H7 (cell line): ENCODE measurements at regions not wholly inside any gene's neighbourhood (a gene's known extent, or its start where the extent isn't known, plus 50 kb on each side); places are given as distances from the start of the nearest gene placed in this dataset.

ENCODE experiments used
- DNase-seq: peaks from one replicate; pipeline ENCODE4 v3.0.0; 2012
- H3K27me3 ChIP-seq: 2 replicates; pipeline ENCODE4 v1.6.0; 2011; ENCODE audit warnings: mild to moderate bottlenecking, low read length; ENCODE audit not compliant: control insufficient read depth, insufficient read depth
- H3K36me3 ChIP-seq: replicated peaks from 2 replicates; pipeline ENCODE4 v1.5.1; 2011; ENCODE audit warnings: low read length; ENCODE audit not compliant: control insufficient read depth, insufficient read depth
- H3K4me3 ChIP-seq: 2 replicates; pipeline ENCODE4 v1.5.1; 2011; ENCODE audit warnings: low read depth, mild to moderate bottlenecking, control low read depth, low read length, moderate library complexity; ENCODE audit not compliant: insufficient read depth

DNA sequence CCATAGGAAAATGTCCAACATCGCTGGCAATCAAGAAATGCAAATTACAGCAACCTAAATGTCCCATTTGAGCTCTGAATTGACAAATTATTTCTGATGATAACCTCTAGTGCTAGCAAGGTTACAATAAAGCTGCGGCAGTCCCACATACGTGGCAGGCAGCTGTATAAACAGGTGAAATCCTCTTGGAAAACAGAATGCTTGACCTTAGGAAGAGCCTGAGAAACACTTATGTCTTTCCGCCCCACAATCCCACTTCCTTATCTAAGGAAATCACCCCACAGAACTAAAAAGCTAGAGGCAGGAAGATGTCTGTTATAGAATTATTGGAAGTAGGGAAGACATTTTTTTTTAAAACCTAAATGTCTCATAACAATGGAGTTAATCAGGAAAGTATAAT lies 154.3 kb downstream of the KATNIP start:
- H3K36me3 ChIP-seq: no peaks in the 10 kb centered on the region
- H3K27me3 ChIP-seq: no peaks in the 10 kb centered on the region
- no peak for DNase-seq
- H3K4me3 ChIP-seq: no peak overlapping the region

DNA sequence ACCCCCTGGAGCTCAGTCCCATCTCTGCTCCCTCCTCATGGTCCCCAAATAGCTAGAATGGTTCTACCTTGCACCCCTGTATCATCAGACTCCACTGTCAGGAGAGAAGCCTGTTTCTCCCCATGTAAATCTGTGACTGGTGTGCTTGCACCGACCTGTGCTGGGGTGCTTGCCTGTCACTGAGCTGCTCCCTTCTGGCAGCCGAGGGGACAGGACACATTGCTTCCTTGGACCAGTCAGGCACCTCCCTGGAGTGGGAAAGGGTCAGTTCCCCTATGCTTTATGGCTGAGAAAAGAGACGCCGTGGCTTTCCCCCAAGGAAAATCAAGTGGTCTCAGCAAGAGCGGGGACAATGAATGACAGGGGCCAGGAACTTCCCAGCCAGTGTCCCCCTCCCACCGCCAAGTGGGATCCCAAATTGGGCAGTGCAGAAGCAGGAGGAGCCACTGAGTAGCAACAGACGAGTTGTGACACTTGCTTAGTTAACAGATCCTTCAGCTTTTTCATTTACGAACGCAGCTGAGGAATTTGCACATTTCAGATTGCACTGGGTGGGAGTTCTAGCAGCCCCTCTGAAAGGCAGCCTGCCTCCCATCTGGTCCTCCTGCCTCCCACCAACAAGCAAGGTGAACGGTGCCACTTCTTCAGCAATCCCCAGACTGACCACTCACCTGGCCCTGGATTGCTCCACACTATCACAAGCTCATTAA lies 156.4 kb downstream of the KATNIP start:
- Histone ChIP-seq H3K36me3 (no peaks in the 10 kb centered on the region), H3K4me3 (no peak overlapping the region), H3K27me3 (no peaks in the 10 kb centered on the region)
- DNase-seq: no peak

DNA sequence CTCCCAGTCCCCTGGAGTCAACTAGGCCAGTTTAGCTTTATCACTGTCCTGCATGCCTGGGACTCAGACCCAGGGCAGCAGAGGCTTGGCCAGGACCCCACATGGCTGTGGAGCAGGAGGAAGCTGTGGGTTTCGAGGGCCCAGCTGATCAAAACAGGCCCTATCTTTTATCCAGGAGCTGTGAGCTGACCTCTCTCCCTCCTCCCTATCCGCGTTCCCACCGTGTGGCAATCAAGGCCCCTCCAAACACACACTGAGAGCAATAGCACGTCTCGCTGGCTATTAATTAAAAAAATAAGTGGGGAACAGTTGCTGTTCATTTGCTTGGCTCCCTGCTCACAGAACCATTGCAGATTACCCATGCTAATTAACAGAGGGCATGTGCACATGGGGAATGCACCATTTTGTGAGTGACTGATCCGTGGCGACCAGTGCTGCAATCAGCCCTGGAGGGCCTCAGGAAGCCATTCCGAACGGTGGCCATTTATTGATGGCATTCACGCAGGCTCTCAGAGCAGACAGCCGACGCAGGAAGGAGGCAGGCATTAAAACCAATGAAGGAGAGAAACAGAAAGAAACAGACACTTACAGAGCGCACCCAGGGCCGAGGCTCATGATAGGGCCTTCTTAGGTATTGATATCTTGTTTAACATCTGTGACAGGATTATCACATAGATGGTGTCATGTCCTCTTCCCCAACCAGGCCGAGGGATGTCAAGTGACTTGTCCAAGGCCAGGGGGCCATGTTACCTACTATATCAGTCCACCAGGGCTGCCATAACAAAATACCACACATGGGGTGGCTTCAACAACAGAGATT lies 157.1 kb downstream of the KATNIP start:
- Histone ChIP-seq H3K27me3 (no peaks in the 10 kb centered on the region), H3K36me3 (no peaks in the 10 kb centered on the region), H3K4me3 (no peak overlapping the region)
- no peak for DNase-seq

DNA sequence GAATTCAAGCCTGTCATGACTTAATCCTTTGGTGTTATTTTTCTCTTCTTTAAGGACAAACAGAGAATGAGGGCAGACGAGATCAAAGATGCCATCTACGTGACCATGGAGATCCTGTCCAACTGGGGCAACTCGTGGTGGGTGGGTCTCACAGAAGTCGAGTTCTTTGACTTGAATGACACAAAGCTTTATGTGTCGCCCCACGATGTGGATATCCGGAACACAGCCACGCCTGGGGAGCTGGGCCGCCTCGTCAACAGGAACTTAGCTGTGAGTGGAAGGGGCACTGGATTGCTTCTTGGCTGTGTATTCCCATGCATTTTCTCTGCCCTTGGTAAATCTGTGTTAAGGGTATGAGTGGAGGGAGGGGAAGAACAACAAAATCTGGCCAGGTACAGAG lies 158.7 kb downstream of the KATNIP start:
- no peak for DNase-seq
- H3K27me3 ChIP-seq: no peaks in the 10 kb centered on the region
- H3K4me3 ChIP-seq: no peak overlapping the region
- no peaks in the 10 kb centered on the region for H3K36me3 ChIP-seq

DNA sequence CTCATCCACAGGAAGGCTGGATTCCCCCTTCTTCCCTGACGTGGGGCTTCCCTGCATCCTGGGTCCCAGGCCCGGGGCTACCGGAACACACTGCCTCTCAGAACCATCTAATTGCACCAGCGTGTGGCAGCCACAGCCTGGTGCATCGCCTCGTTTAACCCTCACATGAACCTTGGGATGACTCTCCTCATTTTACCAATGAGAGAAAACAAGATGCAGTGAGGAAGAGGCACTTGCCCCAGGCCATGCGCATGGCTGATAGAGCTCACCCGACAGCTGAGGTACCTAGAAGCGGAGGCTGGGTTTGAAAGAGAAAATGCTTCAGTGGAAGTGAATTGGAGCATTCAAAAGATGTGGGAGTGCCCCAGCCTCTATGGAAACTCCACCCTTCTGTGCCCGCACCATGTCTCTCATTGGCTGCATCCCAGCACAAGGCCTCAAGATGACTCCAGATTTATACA lies 162.3 kb downstream of the KATNIP start:
- Histone ChIP-seq H3K36me3 (no peaks in the 10 kb centered on the region), H3K4me3 (no peak overlapping the region), H3K27me3 (no peaks in the 10 kb centered on the region)
- no peak for DNase-seq

DNA sequence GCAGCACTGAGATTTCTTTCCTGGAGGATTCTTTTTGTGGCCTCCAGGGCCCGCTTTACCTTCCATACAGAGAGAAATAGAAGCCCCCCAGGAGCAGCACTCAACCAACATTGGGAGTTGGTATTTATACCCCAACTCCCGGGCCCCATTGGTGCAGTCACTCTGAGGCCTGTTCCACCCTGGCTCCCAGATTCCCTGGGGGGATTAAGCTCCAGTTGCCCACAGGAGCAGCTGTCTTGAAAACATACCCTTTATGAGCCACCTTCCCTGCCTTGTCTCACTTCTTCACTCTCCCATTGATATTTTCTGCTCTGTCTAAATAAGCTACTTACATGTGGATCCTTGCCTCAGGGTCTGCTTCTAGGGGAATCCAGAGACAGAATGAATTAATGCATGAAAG lies 167.8 kb downstream of the KATNIP start:
- no peak overlapping the region for H3K4me3 ChIP-seq
- DNase-seq: no peak
- no peaks in the 10 kb centered on the region for H3K27me3 ChIP-seq
- H3K36me3 ChIP-seq: no peaks in the 10 kb centered on the region; the same call in none of the 2 replicates

DNA sequence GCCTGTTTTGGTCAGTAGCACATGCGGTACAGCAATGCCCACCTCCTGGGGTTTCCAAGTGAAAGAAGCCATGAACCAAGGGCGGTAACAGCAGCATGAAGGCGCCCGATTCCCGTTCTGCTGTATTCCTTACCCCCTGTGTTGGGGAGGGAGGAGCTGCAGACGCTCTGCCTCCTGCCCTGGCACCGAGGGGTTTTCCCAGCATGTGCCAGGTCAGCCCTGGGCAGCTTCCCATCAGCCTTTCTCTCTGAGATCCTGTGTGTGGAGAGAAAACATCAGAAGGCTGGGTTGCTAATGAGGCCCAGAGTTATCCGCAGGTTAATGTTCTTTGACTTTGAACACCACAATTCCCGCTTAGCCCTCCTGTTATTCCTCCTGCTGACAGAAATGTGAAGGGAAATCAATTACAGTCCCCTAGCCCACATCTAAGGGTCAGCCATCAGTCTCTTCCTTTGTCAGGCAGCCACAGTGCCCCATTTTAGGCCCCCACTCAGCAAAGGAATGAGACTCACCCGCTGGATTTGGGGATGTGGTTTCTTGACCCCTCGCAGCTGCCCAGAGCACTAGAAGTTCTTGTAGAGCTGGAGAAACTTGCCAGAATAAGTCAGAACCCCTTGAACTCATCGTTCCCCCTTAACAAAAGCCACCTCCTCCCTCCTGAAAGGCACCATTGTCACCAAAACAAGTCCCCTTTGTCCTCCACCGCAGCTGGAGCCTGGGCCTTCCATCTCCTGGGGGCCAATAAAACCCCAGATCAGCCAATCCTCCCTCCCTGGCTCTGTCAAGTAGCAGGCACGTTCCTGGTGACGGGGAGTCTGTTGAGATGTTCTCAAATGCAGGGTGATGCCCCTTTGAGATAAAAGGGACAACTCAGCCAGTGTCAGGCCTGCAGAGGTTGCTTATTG lies 168.5 kb downstream of the KATNIP start:
- Histone ChIP-seq H3K27me3 (no peaks in the 10 kb centered on the region), H3K36me3 (no peaks in the 10 kb centered on the region; the same call in none of the 2 replicates), H3K4me3 (no peak overlapping the region)
- no peak for DNase-seq

DNA sequence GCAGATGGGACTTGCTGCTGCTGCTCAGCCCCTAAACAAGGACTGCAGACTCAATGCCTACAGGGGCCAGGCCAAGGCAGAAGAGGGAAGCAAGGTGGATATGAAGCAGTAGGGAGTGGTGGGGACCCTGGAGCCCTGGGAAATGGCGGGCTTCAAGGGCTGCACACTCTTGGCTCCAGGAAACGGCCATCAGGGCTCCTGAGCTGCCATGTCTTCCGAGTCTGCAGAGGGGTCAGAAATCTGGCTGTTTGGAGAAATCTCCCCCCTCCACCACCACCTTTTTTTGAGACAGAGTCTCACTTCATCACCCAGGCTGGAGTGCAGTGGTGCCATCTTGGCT lies 169.1 kb downstream of the KATNIP start:
- no peak for DNase-seq
- Histone ChIP-seq H3K27me3 (no peaks in the 10 kb centered on the region), H3K36me3 (no peaks in the 10 kb centered on the region; the same call in none of the 2 replicates)

DNA sequence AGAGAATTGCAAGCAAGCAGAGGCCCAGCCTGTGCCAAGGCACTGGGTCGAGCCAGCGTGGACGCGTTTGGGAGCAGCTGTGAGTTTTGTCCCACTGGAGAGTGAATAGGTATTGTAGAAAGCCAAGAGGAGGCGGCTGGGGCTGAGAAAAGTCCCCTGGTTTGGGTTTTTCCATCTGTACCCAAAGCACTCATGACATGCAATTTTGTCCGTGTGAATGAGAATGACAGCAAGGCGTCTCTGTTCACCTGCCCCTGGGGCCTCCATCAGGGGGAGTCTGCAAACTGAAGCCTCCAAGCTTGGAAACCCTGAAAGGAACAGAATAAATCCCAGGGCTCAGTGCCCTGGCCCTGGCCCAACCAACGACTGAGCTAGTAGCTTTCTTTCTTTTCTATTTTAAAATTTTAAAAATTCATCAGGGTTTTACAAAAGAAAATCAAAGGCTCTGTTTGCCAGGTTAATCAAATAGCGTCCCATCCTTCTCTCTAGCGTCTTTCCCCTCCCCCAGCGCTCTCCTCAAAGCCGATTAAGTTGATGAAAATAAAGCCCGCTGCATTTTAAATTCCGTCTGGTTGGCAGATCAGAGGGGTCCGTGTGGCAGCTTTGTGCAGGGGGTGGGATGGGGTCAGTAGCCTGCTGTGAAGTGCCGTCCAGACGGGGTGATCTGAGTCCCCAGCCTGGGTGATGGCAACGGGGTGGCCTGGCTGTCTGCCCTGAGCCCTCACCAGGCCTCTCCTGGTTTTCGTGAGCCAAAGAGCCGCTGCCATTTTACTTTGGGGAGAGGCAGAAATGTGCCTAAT lies 171.0 kb downstream of the KATNIP start:
- Histone ChIP-seq H3K4me3 (no peak overlapping the region), H3K36me3 (no peaks in the 10 kb centered on the region; the same call in none of the 2 replicates), H3K27me3 (no peaks in the 10 kb centered on the region)
- no peak for DNase-seq

More for the DNA sequence above, 169.1 kb downstream of the KATNIP start:
- H3K4me3 ChIP-seq: no peak overlapping the region

DNA sequence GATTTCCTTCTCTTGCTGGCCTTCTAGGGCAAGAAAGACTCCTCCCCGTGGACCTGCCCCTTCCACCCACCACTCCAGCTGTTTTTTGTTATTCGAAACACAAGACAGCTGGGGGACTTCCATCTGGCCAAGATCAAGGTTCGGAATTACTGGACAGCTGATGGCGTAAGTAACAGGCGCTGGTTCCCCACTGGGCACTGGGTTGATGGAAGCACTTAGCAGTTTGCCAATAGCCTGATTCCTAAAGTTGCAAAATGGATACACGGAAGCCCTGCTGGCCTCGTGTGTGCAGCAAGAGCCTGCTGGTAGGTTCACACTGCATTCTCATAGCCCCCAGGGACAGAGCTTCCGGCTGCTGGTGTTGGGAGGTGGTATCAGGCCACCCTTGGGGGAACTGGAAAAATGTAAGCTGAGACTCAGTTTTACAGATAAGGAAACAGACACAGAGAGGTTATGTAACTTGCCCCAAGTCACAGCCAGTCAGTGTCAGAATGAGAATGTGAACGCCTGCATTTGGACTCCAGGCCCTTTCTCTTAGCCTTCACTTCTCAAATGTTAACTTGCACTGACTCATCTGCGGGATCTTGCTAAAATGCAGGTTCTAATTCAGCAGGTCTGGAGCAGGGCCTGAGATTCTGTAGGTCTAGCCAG lies 171.7 kb downstream of the KATNIP start:
- DNase-seq: no peak
- H3K36me3 ChIP-seq: no peaks in the 10 kb centered on the region; the same call in none of the 2 replicates
- H3K27me3 ChIP-seq: no peaks in the 10 kb centered on the region
- H3K4me3 ChIP-seq: no peak overlapping the region

DNA sequence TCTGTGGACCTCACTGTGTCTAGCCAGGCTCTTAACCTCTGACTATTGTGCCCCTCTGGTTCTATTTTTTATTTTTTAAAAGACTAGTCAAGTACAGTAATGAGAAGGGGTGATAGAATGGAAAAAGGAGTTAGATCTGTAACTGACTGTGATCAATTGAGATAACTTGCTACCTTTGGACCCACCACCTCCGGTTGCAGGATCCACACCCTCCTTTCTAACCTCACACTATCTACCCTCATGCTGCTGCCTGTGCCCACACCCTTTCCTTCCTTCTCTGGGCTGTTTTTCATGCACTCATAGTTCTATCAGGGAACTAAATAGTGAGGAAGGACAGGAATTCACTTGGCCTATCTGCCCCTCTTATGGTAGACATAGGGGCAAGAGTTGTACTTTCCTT lies 172.3 kb downstream of the KATNIP start:
- DNase-seq: no peak
- H3K36me3 ChIP-seq: no peaks in the 10 kb centered on the region; the same call in none of the 2 replicates
- H3K27me3 ChIP-seq: no peaks in the 10 kb centered on the region
- no peak overlapping the region for H3K4me3 ChIP-seq

DNA sequence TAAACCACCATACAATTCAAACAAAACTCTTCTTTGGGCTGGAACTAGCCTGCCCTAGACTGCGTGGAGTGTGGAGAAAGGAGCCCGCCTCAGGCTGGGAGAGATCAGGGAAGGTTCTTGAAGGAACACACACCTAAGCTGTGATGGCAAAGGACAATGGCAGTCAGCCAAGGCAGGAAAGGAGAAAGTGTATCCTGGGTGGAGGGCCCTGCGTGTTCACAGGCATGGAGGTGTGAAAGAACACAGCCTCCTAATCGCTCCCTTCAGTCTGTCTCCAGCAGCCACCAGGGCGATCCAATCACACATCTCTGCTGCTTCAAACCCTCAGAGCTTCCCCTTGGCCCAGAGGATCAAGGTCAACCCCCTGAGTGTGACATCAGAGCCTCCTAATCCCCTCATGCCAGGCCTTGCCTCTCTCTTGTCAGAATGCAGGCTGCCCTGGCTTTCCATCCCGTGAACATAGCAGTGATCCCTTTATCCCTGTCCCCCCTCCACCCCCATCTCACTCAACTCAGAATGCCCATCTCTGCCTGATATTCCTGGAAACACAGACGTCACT lies 173.0 kb downstream of the KATNIP start:
- no peak for DNase-seq
- Histone ChIP-seq H3K36me3 (no peaks in the 10 kb centered on the region; the same call in none of the 2 replicates), H3K4me3 (no peak overlapping the region), H3K27me3 (no peaks in the 10 kb centered on the region)
